ENCODE measurements at regions not wholly inside any gene's neighbourhood (a gene's known extent, or its start where the extent isn't known, plus 50 kb on each side); places are given as distances from the start of the nearest gene placed in this dataset.

- Histone ChIP-seq H3K4me1 (ENCODE audit: control insufficient read depth, insufficient read depth, low read length) (no peaks in the 10 kb centered on the region), H3K27me3 (ENCODE audit: control insufficient read depth, insufficient read depth, low read length) (no peaks in the 10 kb centered on the region), H3K36me3 (ENCODE audit: control insufficient read depth, insufficient read depth, low read length) (no peaks in the 10 kb centered on the region), H3K27ac (ENCODE audit: low read depth, low read length) (no peak overlapping the region), H3K4me3 (ENCODE audit: low read length) (no peak overlapping the region), H3K9ac (ENCODE audit: low read length) (no peak overlapping the region)
These were observed 98.8 kb downstream of the COX18 start for GRCh38 chr4:72970756-72971155.

- Histone ChIP-seq H3K27ac (ENCODE audit: low read depth, low read length) (no peak overlapping the region), H3K4me1 (ENCODE audit: control insufficient read depth, insufficient read depth, low read length) (no peaks in the 10 kb centered on the region), H3K36me3 (ENCODE audit: control insufficient read depth, insufficient read depth, low read length) (no peaks in the 10 kb centered on the region), H3K27me3 (ENCODE audit: control insufficient read depth, insufficient read depth, low read length) (no peaks in the 10 kb centered on the region), H3K9ac (ENCODE audit: low read length) (no peak overlapping the region), H3K4me3 (ENCODE audit: low read length) (no peak overlapping the region)
These were observed 99.5 kb downstream of the COX18 start for GRCh38 chr4:72969976-72970375.

- Histone ChIP-seq H3K9ac (ENCODE audit: low read length) (no peak overlapping the region), H3K27me3 (ENCODE audit: control insufficient read depth, insufficient read depth, low read length) (no peaks in the 10 kb centered on the region), H3K27ac (ENCODE audit: low read depth, low read length) (no peak overlapping the region), H3K4me1 (ENCODE audit: control insufficient read depth, insufficient read depth, low read length) (no peaks in the 10 kb centered on the region), H3K4me3 (ENCODE audit: low read length) (no peak overlapping the region), H3K36me3 (ENCODE audit: control insufficient read depth, insufficient read depth, low read length) (no peaks in the 10 kb centered on the region)
These were observed 102.9 kb downstream of the COX18 start for GRCh38 chr4:72966652-72967051.

GRCh38 chr4:72959411-72959810, 110.1 kb downstream of the COX18 start:
- no peak overlapping the region for H3K27ac ChIP-seq (ENCODE audit: low read depth, low read length)
- no peak overlapping the region for H3K4me3 ChIP-seq (ENCODE audit: low read length)
- no peaks in the 10 kb centered on the region for H3K27me3 ChIP-seq (ENCODE audit: control insufficient read depth, insufficient read depth, low read length)
- H3K36me3 ChIP-seq (ENCODE audit: control insufficient read depth, insufficient read depth, low read length), result no peaks in the 10 kb centered on the region
- H3K9ac ChIP-seq (ENCODE audit: low read length), result no peak overlapping the region
- H3K4me1 ChIP-seq (ENCODE audit: control insufficient read depth, insufficient read depth, low read length), result no peaks in the 10 kb centered on the region

- H3K4me3 ChIP-seq (ENCODE audit: low read length), result no peak overlapping the region
- H3K36me3 ChIP-seq (ENCODE audit: control insufficient read depth, insufficient read depth, low read length), result no peaks in the 10 kb centered on the region
- no peaks in the 10 kb centered on the region for H3K27me3 ChIP-seq (ENCODE audit: control insufficient read depth, insufficient read depth, low read length)
- no peaks in the 10 kb centered on the region for H3K4me1 ChIP-seq (ENCODE audit: control insufficient read depth, insufficient read depth, low read length)
- H3K9ac ChIP-seq (ENCODE audit: low read length), result no peak overlapping the region
- no peak overlapping the region for H3K27ac ChIP-seq (ENCODE audit: low read depth, low read length)
These were observed 114.7 kb downstream of the COX18 start for GRCh38 chr4:72954811-72955210.

- Histone ChIP-seq H3K27me3 (ENCODE audit: control insufficient read depth, insufficient read depth, low read length) (no peaks in the 10 kb centered on the region), H3K36me3 (ENCODE audit: control insufficient read depth, insufficient read depth, low read length) (no peaks in the 10 kb centered on the region), H3K4me1 (ENCODE audit: control insufficient read depth, insufficient read depth, low read length) (no peaks in the 10 kb centered on the region), H3K27ac (ENCODE audit: low read depth, low read length) (no peak overlapping the region), H3K4me3 (ENCODE audit: low read length) (no peak overlapping the region), H3K9ac (ENCODE audit: low read length) (no peak overlapping the region)
These were observed 115.9 kb downstream of the COX18 start for GRCh38 chr4:72953571-72953970.

GRCh38 chr4:72951628-72952027, 117.9 kb downstream of the COX18 start:
- Histone ChIP-seq H3K4me3 (ENCODE audit: low read length) (no peak overlapping the region), H3K9ac (ENCODE audit: low read length) (no peak overlapping the region), H3K4me1 (ENCODE audit: control insufficient read depth, insufficient read depth, low read length) (no peaks in the 10 kb centered on the region), H3K27me3 (ENCODE audit: control insufficient read depth, insufficient read depth, low read length) (no peaks in the 10 kb centered on the region), H3K27ac (ENCODE audit: low read depth, low read length) (no peak overlapping the region), H3K36me3 (ENCODE audit: control insufficient read depth, insufficient read depth, low read length) (no peaks in the 10 kb centered on the region)

GRCh38 chr4:72951147-72951546, 118.4 kb downstream of the COX18 start:
- Histone ChIP-seq H3K4me1 (ENCODE audit: control insufficient read depth, insufficient read depth, low read length) (no peaks in the 10 kb centered on the region), H3K9ac (ENCODE audit: low read length) (no peak overlapping the region), H3K27me3 (ENCODE audit: control insufficient read depth, insufficient read depth, low read length) (no peaks in the 10 kb centered on the region), H3K27ac (ENCODE audit: low read depth, low read length) (no peak overlapping the region), H3K36me3 (ENCODE audit: control insufficient read depth, insufficient read depth, low read length) (no peaks in the 10 kb centered on the region), H3K4me3 (ENCODE audit: low read length) (no peak overlapping the region)

- H3K9ac ChIP-seq (ENCODE audit: low read length), result no peak overlapping the region
- H3K4me3 ChIP-seq (ENCODE audit: low read length), result no peak overlapping the region
- no peaks in the 10 kb centered on the region for H3K36me3 ChIP-seq (ENCODE audit: control insufficient read depth, insufficient read depth, low read length)
- H3K27me3 ChIP-seq (ENCODE audit: control insufficient read depth, insufficient read depth, low read length), result no peaks in the 10 kb centered on the region
- H3K27ac ChIP-seq (ENCODE audit: low read depth, low read length), result no peak overlapping the region
- no peaks in the 10 kb centered on the region for H3K4me1 ChIP-seq (ENCODE audit: control insufficient read depth, insufficient read depth, low read length)
These were observed 121.4 kb downstream of the COX18 start for GRCh38 chr4:72948080-72948479.

- H3K27me3 ChIP-seq (ENCODE audit: control insufficient read depth, insufficient read depth, low read length), result no peaks in the 10 kb centered on the region
- H3K9ac ChIP-seq (ENCODE audit: low read length), result no peak overlapping the region
- H3K27ac ChIP-seq (ENCODE audit: low read depth, low read length), result no peak overlapping the region
- no peak overlapping the region for H3K4me3 ChIP-seq (ENCODE audit: low read length)
- H3K36me3 ChIP-seq (ENCODE audit: control insufficient read depth, insufficient read depth, low read length), result no peaks in the 10 kb centered on the region
- no peaks in the 10 kb centered on the region for H3K4me1 ChIP-seq (ENCODE audit: control insufficient read depth, insufficient read depth, low read length)
These were observed 123.7 kb downstream of the COX18 start for GRCh38 chr4:72945719-72946336.

- Histone ChIP-seq H3K4me1 (ENCODE audit: control insufficient read depth, insufficient read depth, low read length) (no peaks in the 10 kb centered on the region), H3K9ac (ENCODE audit: low read length) (no peak overlapping the region), H3K27ac (ENCODE audit: low read depth, low read length) (no peak overlapping the region), H3K4me3 (ENCODE audit: low read length) (no peak overlapping the region), H3K36me3 (ENCODE audit: control insufficient read depth, insufficient read depth, low read length) (no peaks in the 10 kb centered on the region), H3K27me3 (ENCODE audit: control insufficient read depth, insufficient read depth, low read length) (no peaks in the 10 kb centered on the region)
These were observed 127.0 kb downstream of the COX18 start for GRCh38 chr4:72942565-72942964.

GRCh38 chr4:72938516-72938915, 131.0 kb downstream of the COX18 start:
- Histone ChIP-seq H3K27ac (ENCODE audit: low read depth, low read length) (no peak overlapping the region), H3K4me3 (ENCODE audit: low read length) (no peak overlapping the region), H3K9ac (ENCODE audit: low read length) (no peak overlapping the region), H3K4me1 (ENCODE audit: control insufficient read depth, insufficient read depth, low read length) (no peaks in the 10 kb centered on the region), H3K27me3 (ENCODE audit: control insufficient read depth, insufficient read depth, low read length) (no peaks in the 10 kb centered on the region), H3K36me3 (ENCODE audit: control insufficient read depth, insufficient read depth, low read length) (no peaks in the 10 kb centered on the region)

GRCh38 chr4:72935462-72935861, 134.1 kb downstream of the COX18 start:
- H3K4me3 ChIP-seq (ENCODE audit: low read length), result no peak overlapping the region
- H3K27ac ChIP-seq (ENCODE audit: low read depth, low read length), result no peak overlapping the region
- H3K9ac ChIP-seq (ENCODE audit: low read length), result no peak overlapping the region
- H3K36me3 ChIP-seq (ENCODE audit: control insufficient read depth, insufficient read depth, low read length), result no peaks in the 10 kb centered on the region
- H3K27me3 ChIP-seq (ENCODE audit: control insufficient read depth, insufficient read depth, low read length), result no peaks in the 10 kb centered on the region
- H3K4me1 ChIP-seq (ENCODE audit: control insufficient read depth, insufficient read depth, low read length), result no peaks in the 10 kb centered on the region

All from rectal smooth muscle tissue (tissue), 1 donor.